CD14-positive monocyte (primary cell): ENCODE measurements at regions not wholly inside any gene's neighbourhood (a gene's known extent, or its start where the extent isn't known, plus 50 kb on each side); places are given as distances from the start of the nearest gene placed in this dataset.
"Not testable (repeated sequence)": the region's sequence is repeated elsewhere in the genome, so short reads cannot be mapped to it uniquely, and the experiment has no call there.

Experiments
- DNase-seq, 3 donors: peaks; one replicate each; pipeline ENCODE4 v3.0.0-alpha.2; 2011 to 2022
- H2AFZ ChIP-seq: 2 replicates; pipeline ENCODE4 v1.6.0; 2012; ENCODE audit warnings: mild to moderate bottlenecking, low read depth, low read length, inconsistent platforms; ENCODE audit not compliant: insufficient read depth, poor library complexity, severe bottlenecking
- H3K27ac ChIP-seq, 2 donors: 1 replicate in 1 of 2; 2 replicates in 1 of 2; pipeline ENCODE4 v1.5.1; 2012 to 2013; ENCODE audit warnings: low read length in 2 of 2, control low read depth in 1 of 2, inconsistent platforms in 1 of 2, low read depth in 1 of 2, mild to moderate bottlenecking in 1 of 2
- H3K27me3 ChIP-seq, 2 donors: one replicate each; pipeline versions ENCODE4 v1.6.0 to v1.6.1; 2011 to 2013; ENCODE audit warnings: low read length in 2 of 2; ENCODE audit not compliant: control insufficient read depth in 2 of 2, insufficient read depth in 2 of 2
- H3K36me3 ChIP-seq, 2 donors: replicated peaks in 1 of 2; 1 replicate in 1 of 2; 2 replicates in 1 of 2; pipeline versions ENCODE4 v1.5.1 to v1.6.1; 2012 to 2013; ENCODE audit warnings: low read length in 2 of 2, control low read depth in 1 of 2, inconsistent platforms in 1 of 2, mild to moderate bottlenecking in 1 of 2; ENCODE audit not compliant: insufficient read depth in 2 of 2, control insufficient read depth in 1 of 2
- H3K4me1 ChIP-seq, 2 donors: 1 replicate in 1 of 2; 2 replicates in 1 of 2; pipeline versions ENCODE4 v1.5.1 to v1.6.1; 2012 to 2013; ENCODE audit warnings: low read length in 2 of 2, control low read depth in 1 of 2, inconsistent platforms in 1 of 2, mild to moderate bottlenecking in 1 of 2, moderate library complexity in 1 of 2; ENCODE audit not compliant: insufficient read depth in 2 of 2, control insufficient read depth in 1 of 2
- H3K4me2 ChIP-seq: replicated peaks from 2 replicates; pipeline ENCODE3; 2012; ENCODE audit warnings: low read length, moderate library complexity, mild to moderate bottlenecking; ENCODE audit not compliant: poor library complexity, severe bottlenecking; ENCODE audit errors: extremely low read depth
- H3K4me3 ChIP-seq, 3 experiments: fragments of 200-600 bp in 1 of 3; sonication (generic) in 1 of 3; replicated peaks in 1 of 3; 1 replicate in 2 of 3; 2 replicates in 1 of 3; pipeline ENCODE4 v1.5.1; 2011 to 2013; ENCODE audit warnings: low read length in 3 of 3, mild to moderate bottlenecking in 3 of 3, control low read depth in 2 of 3, low read depth in 2 of 3, inconsistent platforms in 1 of 3, moderate library complexity in 1 of 3
- H3K79me2 ChIP-seq: 2 replicates; pipeline ENCODE4 v1.6.0; 2012; ENCODE audit warnings: mild to moderate bottlenecking, control low read depth, inconsistent platforms, low read length, moderate library complexity; ENCODE audit not compliant: insufficient read depth
- H3K9ac ChIP-seq: 2 replicates; pipeline ENCODE4 v1.6.0; 2017; ENCODE audit warnings: low read length, mild to moderate bottlenecking; ENCODE audit not compliant: insufficient read depth, poor library complexity, severe bottlenecking
- H3K9me3 ChIP-seq, 2 donors: replicated peaks in 1 of 2; 1 replicate in 1 of 2; 2 replicates in 1 of 2; pipeline versions ENCODE4 v1.5.1 to v1.6.1; 2012 to 2013; ENCODE audit warnings: low read length in 2 of 2, control low read depth in 1 of 2; ENCODE audit not compliant: control insufficient read depth in 1 of 2, insufficient read depth in 1 of 2
- H4K20me1 ChIP-seq: 2 replicates; pipeline ENCODE4 v1.6.0; 2012; ENCODE audit warnings: mild to moderate bottlenecking, low read length, control low read depth, moderate library complexity; ENCODE audit not compliant: insufficient read depth
- H3K27ac Mint-ChIP-seq, 7 donors: one replicate each; pipeline ENCODE4 v1.8.0; 2020; ENCODE audit warnings: mild to moderate bottlenecking in 7 of 7, mixed read lengths in 7 of 7, moderate library complexity in 6 of 7, inconsistent platforms in 2 of 7
- H3K27me3 Mint-ChIP-seq, 3 donors: one replicate each; pipeline ENCODE4 v1.8.0; 2021 to 2022; ENCODE audit warnings: low read depth in 3 of 3, mild to moderate bottlenecking in 3 of 3, mixed read lengths in 3 of 3, moderate library complexity in 3 of 3, inconsistent platforms in 1 of 3
- H3K36me3 Mint-ChIP-seq, 2 donors: one replicate each; pipeline ENCODE4 v1.8.0; 2020; ENCODE audit warnings: mixed read lengths in 2 of 2, inconsistent platforms in 1 of 2, mild to moderate bottlenecking in 1 of 2
- H3K4me1 Mint-ChIP-seq: one replicate; pipeline ENCODE4 v1.8.0; 2020; ENCODE audit warnings: mild to moderate bottlenecking, mixed read lengths
- H3K4me3 Mint-ChIP-seq, 2 donors: one replicate each; pipeline ENCODE4 v1.8.0; 2020; ENCODE audit warnings: mild to moderate bottlenecking in 2 of 2, mixed read lengths in 2 of 2, moderate library complexity in 1 of 2
- H3K9me3 Mint-ChIP-seq, 7 donors: one replicate each; pipeline ENCODE4 v1.8.0; 2020 to 2022; ENCODE audit warnings: mixed read lengths in 7 of 7, mild to moderate bottlenecking in 6 of 7, moderate library complexity in 6 of 7, inconsistent platforms in 2 of 7
- CTCF ChIP-seq: fragments of 200-600 bp; IDR thresholded peaks from one replicate; pipeline ENCODE4 v1.8.0; 2022; ENCODE audit warnings: antibody characterized with exemption, mild to moderate bottlenecking
- WGBS: methylation state at CpG from one replicate; pipeline ENCODE4 v1.1.5; 2013; ENCODE audit warnings: missing lambda C conversion rate; ENCODE audit not compliant: insufficient coverage; 5-methylcytosine and 5-hydroxymethylcytosine counted together
- intact Hi-C, 2 donors: fragments of 100-400 bp; cut with micrococcal nuclease; formaldehyde crosslinking; loops; one replicate each; pipeline versions ENCODE4 v1.15.0 to v1.15.1; 2023

- no peak overlapping the region for H3K27ac ChIP-seq
- intact Hi-C loops = no loop called here
- no peaks in the 10 kb centered on the region for H3K4me1 Mint-ChIP-seq
- H3K27me3 ChIP-seq = peaks cover 0 to 2% of the 10 kb centered on the region in 2 donors
- no peaks in the 10 kb centered on the region for H3K36me3 ChIP-seq
- no peaks in the 10 kb centered on the region for H3K36me3 Mint-ChIP-seq
- no peak for TF ChIP-seq CTCF
- H2AFZ ChIP-seq = no peak overlapping the region
- no peak overlapping the region for H3K4me2 ChIP-seq
- no peak overlapping the region for H3K9ac ChIP-seq
- no peak overlapping the region for H3K4me3 ChIP-seq
- no peaks in the 10 kb centered on the region for H3K79me2 ChIP-seq
- no peaks in the 10 kb centered on the region for H3K4me1 ChIP-seq
- H3K9me3 ChIP-seq = no peaks in the 10 kb centered on the region
- peaks cover 2 to 11% (median 7%) of the 10 kb centered on the region in 7 donors for H3K9me3 Mint-ChIP-seq
- H4K20me1 ChIP-seq = no peaks in the 10 kb centered on the region
- no peak for DNase-seq
- WGBS = 100% methylated on average over 1 of the region's 1 CpG
- peaks cover 0 to 3% (median 2%) of the 10 kb centered on the region in 3 donors for H3K27me3 Mint-ChIP-seq
- no peak overlapping the region for H3K4me3 Mint-ChIP-seq
- no peak overlapping the region for H3K27ac Mint-ChIP-seq
Observed at GRCh38 chr4:77286906-77287305, 129.9 kb downstream of the CCNG2 start.

GRCh38 chr4:77293426-77293825 lies 136.4 kb downstream of the CCNG2 start:
- Histone ChIP-seq H3K27ac (no peak overlapping the region), H4K20me1 (no peaks in the 10 kb centered on the region), H3K4me2 (no peak overlapping the region), H3K27me3 (no peaks in the 10 kb centered on the region), H3K9me3 (no peaks in the 10 kb centered on the region), H3K9ac (no peak overlapping the region), H2AFZ (no peak overlapping the region), H3K4me1 (no peaks in the 10 kb centered on the region), H3K4me3 (no peak overlapping the region), H3K36me3 (no peaks in the 10 kb centered on the region), H3K79me2 (no peaks in the 10 kb centered on the region)
- no peaks in the 10 kb centered on the region for H3K36me3 Mint-ChIP-seq
- no peaks in the 10 kb centered on the region for H3K4me1 Mint-ChIP-seq
- no peak overlapping the region for H3K4me3 Mint-ChIP-seq
- intact Hi-C loops = no loop called here
- peaks cover 0 to 2% (median under 1%) of the 10 kb centered on the region in 3 donors for H3K27me3 Mint-ChIP-seq
- H3K9me3 Mint-ChIP-seq = peaks cover 1 to 11% (median 5%) of the 10 kb centered on the region in 7 donors
- TF ChIP-seq CTCF = no peak
- DNase-seq = no peak
- no peak overlapping the region for H3K27ac Mint-ChIP-seq

- not testable (repeated sequence) for H3K4me1 Mint-ChIP-seq
Observed at GRCh38 chr4:77300996-77301395, 144.0 kb downstream of the CCNG2 start.

More at GRCh38 chr4:77300996-77301395, 144.0 kb downstream of the CCNG2 start:
- H3K9me3 Mint-ChIP-seq, H3K36me3 ChIP-seq, H3K4me3 Mint-ChIP-seq, H3K27ac Mint-ChIP-seq, intact Hi-C loops, DNase-seq, H3K27me3 Mint-ChIP-seq, H3K9me3 ChIP-seq, H3K36me3 Mint-ChIP-seq, H2AFZ ChIP-seq, H3K9ac ChIP-seq, H3K79me2 ChIP-seq, H3K4me2 ChIP-seq, H3K27me3 ChIP-seq, H4K20me1 ChIP-seq, H3K4me3 ChIP-seq, H3K27ac ChIP-seq, H3K4me1 ChIP-seq: not testable (repeated sequence)
- whole genome bisulfite sequencing = 90% methylated on average over 2 of the region's 3 CpGs
